Activated CD8-positive, alpha-beta memory T cell treated with anti-CD3 and anti-CD28 coated beads, Interleukin-2, amount 50 U/mL, for 24 hours (primary cell): ENCODE measurements at regions not wholly inside any gene's neighbourhood (a gene's known extent, or its start where the extent isn't known, plus 50 kb on each side); places are given as distances from the start of the nearest gene placed in this dataset.

Experiments used
- DNase-seq: peaks from one replicate; pipeline ENCODE4 v3.0.0-alpha.2; 2020; ENCODE audit errors: extremely low read depth

DNA sequence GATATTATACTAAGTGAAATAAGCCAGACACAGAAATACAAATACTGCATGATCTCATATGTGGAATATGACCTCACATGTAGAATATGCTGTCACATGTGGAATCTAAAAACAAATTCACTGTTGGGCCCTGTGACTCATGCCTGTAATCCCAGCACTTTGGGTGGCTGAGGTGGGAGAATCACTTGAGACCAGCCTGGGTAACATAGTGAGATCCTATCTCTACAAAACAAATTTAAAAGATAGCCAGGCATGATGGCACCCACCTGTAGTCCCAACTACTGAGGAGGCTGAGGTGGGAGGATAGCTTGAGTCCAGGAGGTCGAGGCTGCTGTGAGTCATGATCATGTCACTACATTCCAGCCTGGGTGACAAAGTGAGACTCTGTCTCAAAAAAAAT lies 160.3 kb downstream of the PTEN start:
- no peak for DNase-seq

DNA sequence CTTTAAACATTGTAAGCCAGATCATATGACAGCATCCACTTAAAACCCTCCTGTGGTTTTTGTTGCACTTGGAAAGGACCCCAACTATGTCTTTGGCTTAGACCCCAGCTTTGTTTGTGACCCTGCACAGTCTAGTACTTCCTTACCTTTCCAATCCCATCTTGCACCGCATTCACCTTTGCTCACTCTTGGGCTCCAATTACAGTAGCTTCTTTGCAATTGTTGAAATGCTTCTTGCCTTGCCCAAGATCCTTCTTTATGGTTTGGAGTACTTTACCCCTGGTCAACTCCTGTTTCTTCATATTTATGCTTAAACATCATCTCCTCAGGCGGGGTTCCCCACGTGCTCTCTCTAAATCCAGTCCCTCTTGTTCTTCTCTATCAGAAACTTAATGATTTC lies 162.6 kb downstream of the PTEN start:
- no peak for DNase-seq

DNA sequence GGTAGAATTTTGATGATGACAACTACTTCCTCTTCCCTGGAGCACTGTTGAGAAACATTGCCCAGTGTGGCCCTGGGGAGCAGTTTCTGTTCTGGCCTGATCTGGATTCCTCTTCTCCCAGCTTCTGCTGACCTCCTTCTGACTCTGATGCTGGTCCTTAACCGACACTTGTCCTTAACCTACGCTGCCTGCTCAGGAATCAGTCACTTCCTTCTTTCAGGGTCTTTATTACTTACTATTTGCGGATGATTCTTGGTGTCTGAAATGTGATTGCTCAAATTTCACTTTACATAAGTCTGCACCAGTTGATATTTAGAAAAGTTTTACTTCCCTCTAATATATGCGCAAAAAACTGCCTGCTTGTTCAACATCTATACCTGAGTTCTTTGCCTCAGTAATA lies 164.1 kb downstream of the PTEN start:
- DNase-seq, result no peak

DNA sequence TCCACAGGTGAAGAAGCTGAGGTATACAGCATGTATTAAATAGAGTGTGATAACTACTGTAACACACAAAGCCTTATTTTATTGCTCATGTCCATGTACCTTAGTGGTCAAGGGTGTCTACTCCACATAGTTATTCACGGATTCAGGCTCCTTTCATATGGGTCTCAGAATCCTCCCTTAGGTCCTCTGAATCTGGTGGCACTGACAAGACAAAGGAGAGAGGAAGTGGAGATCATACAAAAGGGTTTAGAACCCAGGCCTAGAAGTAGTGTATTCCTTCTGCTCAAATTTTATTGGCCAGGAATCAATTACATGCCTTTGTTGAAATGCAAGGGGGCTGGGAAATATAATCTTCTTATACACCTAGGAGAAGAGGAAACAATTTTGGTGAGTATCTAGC lies 164.6 kb downstream of the PTEN start:
- no peak for DNase-seq

DNA sequence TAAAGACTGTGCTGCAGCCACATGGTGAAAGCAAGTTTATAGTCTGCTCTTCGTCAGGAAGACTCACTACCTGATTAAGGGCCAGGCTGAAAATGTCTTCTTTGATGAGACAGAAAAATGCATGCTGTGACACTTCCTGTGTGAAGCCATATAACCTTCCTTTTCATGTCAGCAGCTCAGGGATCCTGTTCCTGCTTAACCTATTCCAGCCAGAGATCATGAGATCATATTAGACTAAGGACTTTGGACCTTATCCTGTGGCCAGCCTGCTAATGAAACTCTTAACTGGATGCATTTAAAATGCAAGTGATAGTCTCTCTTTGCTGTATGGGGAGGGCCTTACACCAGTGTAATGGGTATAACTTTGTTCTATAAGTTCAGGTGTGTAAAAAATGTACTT lies 165.2 kb downstream of the PTEN start:
- no peak for DNase-seq

DNA sequence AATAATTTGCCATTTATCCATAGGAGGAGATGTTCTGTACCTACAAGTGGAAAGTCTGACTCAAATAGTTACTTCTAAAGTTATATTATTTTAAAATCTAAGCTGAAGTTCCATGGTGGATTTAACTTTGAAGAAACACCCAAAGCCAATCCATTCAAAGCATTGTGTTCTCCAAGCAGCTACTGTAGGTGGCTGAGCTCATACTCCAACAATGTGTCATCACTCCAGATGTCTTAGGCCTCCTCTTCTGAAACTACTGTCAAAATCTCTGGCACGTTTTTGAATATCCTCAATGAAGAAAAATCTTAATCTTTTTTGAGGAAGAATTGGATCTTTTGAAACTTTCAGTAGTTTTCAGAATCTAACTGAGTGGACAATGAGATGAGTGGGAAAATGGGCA lies 169.1 kb downstream of the PTEN start:
- no peak for DNase-seq

DNA sequence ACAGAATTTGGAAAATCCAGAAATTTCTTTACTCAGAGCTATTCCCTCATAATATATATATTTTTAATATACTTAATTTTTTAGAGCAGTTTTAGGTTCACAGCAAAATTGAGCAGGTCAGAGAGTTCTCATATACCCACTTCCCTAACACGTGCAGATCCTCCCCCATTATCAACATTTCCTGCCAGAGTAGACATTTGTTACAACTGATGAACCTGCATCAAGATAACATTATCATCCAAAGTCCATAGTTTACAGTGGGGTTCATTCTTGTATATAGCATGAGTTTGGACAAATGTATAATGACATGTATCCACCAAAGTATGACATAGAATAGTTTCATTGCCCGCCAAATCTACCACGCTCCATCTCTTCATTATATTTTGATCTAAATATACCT lies 170.0 kb downstream of the PTEN start:
- no peak for DNase-seq

DNA sequence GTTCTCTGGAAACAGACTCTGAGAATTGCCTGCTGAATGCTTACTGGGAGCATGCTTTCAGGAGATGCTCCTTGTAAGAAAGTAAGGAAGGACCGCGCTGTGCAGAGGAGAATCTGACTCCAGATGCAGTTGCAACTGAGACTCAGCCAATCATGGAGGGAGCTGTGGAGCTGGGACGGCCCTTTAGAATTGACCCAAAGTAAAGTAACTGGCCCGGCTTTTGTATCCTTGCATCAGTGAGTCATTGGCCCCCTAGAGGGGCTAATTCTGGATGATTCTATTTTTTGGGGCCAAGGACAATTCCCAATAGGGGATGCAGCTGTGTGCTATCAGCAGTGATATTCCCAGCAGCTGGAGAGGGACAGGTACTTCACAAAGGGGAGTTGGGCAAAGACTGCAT lies 170.4 kb downstream of the PTEN start:
- no peak for DNase-seq

DNA sequence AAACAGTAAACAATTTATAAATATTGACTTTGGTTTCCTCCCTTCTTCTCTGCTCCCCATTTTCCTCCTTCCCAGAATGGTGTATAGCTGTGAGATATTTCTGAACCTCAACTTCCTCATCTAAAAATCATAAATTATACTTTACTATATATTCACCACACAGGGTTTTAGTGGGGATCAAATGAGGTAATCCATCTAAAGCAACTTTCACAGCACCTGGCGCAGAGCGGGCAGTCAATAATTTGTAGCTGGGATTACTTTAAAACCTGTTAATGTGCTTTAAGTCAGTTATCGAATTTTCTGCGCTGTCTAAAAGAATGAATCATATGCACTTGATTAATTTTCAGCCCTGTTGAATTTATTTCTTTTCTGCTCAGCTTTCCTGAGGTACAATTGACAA lies 172.7 kb downstream of the PTEN start:
- DNase-seq, result no peak

DNA sequence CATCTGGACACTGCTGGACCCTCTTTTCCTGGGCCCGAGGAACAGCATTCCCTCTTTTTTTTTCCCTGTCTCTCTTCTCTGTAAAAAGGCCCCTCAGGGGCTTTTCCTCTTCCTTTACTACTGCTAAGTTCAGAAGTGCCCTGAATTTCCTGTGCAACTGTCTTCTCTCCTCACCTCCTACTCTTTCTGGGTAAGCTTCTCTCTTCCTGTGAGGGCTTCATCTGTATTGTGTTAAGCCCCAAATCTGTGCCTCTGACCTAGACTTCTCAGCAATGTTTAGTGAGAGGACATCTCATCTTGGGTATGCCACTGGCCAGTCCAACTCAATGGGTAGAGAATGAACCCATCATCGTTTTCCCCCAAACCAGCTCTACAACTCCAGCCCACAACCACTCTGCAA lies 174.2 kb downstream of the PTEN start:
- no peak for DNase-seq

DNA sequence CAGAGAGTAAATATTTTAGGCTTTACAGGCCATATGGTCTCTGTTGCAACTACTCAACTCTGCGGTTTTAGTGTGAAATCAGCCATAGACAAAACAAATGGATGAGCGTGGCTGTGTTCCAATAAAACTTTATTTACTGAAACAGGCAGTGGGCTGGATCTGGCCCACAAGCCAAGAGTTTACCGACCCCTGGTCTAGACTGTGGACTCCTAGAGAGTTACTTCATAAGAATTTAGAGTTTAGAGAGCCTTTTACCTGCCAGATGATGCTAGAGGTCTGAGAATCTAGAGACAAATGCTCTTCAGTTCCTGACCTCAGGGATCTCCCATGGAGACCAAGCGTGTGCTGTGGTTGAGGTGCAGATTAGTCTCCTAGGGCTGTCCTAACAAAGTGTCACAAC lies 174.8 kb downstream of the PTEN start:
- DNase-seq, result no peak

DNA sequence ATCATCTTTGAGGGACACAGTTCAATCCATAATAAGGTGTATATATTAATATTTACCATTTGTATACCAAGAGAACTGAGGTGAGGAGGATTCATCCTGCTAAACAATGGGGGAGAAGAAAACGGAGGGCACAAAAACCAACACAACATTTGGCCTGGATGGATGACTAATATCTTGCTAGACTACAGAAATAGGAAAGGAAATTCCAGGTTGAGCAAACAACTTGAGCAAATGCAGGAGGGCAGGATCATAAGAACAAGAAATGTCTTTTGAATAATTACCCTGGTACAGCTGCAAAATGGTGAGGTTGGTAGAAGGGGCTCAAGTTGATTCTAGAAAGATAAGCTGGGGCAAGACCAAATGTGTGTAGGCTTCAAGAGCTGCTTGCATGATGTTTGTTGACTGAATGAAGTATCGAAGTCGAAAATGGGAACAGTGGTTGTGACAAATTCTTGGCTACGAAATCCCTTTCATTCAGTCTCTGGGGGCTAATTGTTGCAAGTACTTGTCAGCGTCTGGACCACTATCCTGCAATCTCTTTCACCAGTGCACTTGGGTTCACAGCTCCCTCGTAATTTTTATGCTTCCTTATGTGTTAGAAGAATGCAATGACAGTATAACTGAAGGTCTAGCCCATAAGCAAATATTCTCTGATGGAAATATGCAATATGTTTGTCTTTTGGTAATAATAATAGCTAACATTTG lies 176.2 kb downstream of the PTEN start:
- no peak for DNase-seq

DNA sequence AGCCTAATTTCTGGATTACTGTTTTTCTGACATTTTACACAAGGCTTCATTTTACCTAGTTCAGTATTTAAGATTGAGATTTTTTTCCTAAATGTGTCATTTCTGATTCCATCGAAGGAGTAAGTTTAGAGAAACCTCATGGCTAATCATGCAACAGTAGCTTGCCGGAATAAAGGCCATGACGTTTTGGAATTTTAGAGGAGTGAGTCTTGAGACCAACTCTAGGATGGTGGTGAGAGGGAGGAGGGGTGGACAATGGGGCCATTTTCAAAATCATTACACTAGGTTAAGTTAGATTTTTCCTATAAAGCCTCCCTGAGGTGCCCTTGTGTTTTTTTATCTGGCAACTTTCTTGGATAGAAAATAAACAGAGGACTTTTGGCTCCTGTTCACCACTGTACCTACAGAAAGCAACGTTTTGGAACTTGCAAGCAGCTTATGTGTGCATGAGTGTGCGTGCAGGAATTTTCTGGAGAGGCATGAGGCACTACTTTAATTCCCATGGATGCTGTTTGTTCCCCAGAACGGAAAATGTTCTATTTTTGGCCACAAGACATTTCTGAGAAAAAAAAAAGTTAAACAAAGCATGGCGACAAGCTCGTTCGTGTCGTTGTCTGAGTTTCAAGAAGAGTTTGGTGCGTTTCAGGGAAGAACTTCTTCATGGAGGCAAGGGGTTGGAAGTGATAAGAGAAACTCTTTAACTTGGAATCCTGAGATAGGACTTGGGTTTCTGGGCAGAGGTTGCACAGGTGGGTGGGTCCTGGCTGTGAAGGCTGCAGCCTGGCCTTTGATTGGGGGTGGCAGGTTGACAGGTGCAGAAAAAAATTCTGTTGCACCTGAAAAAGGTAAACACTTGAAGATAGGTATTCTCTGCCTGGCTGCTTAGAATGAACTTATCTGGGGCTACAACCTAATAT lies 178.1 kb downstream of the PTEN start:
- DNase-seq, result no peak

DNA sequence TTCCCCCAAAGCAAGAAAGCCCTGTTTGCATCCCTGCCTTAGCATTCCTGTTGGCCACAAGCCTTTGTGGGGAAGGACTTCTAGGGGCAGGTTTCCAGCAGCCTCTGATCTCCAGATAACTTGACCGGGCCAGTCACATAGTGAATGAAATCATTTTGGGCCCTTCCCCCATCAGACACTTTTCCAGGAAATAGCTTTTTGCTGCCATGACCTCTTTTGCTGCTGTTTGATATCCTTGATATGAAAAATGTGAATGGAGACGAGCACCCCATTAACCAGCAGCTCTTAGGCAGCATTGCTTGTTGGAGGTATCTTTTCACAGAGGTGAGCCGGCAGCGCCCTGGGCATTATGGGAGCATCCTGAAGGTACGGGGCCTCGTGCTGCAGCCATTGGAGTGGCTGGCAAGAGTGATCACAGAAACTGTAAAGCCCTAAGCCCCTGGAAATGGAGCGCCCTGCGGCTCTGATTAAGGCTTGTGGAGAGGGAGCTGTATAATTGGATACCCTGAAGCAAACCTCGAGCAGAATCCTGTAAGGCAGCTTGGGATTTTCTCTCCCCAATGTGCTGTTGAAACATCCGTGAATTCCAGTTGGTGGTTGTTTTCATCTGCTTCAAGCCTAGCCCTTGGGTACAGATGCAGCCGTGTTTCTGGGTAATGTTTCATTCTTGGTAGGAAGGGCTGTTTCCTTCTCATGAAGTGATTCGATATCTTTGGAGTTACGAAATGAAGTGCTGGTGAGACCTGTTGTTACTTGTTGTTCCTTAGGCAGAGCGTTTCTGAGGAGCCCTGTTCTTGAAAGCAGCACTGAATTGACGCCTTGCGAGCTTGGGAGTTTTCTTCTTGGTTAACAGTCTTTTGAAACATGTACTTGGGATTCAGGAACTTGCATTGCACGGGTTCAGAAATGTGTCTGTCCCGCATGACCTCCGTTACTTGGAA lies 179.0 kb downstream of the PTEN start:
- DNase-seq, result no peak

DNA sequence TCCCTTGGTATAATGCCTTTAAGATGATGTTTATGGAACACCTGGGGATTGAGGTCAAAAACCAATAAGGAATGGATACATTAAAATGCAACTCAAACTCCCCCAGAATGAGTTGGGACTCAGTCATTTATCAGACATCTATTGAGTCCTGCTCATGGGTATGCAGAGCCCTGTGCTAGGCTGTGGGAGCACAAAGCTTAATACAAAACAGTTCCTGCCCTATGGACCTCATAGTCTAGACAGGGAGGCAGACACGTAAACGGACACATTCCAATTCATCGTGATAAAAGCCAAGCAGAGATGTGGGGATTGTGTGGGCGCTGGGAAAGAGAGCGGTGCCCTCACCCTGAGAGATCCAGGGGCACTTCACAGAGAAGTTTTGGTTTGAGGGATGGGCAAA lies 181.7 kb downstream of the PTEN start:
- no peak for DNase-seq

DNA sequence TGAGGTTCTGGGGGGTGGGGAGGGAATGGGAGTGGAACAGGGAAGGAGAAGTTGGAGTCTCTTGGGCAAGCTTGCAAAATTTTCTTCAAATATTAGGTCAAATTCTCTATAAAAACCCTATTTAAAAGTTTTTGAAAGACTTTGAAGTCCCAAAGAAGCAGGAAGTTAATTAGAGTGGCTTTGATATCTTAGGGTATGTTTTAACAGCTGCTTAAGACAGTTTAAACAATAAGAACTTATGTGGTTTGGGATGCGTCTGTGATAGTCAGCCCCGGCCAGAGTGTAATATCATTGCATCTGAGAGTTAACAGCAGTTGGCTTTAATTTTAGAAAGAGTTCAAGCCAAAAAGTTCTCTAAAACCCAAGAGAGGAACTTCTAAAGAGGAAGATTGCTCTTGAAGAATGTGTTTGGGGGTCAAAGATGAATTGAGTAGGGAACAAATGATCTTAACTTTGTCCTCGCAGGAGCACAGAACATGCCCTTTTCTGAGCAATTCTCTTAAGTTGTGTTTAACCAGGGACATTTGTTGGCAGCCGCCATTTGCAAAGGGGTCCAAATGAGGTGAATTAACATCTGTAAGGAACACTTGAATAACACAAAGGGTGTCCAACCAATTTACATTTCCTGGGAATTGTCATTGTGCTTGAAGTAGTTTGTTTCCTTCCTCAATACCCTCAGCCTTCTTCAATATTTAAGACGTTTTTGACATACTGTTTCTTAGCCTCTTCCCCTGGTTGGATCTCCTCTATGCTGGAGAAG lies 182.4 kb downstream of the PTEN start:
- DNase-seq, result no peak

DNA sequence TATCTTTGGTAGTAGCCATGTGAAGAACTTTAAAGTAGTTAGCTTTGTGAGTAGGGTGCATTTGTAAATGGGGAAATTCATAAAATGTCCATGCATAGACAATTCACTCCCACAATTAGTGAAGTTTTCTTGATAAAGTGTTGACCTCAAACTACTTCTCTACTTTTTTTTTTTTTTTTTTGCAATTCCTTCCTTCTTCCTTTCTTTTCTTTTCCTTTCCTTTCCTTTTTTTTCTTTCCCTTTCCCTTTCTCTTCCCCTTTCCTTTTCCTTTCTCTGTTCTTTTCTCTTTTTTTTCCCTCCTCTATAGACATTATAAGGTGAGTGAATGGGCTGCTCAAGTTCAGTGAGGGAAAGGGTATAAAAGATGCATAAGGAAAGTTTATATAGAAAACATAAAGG lies 184.2 kb downstream of the PTEN start:
- DNase-seq, result no peak

DNA sequence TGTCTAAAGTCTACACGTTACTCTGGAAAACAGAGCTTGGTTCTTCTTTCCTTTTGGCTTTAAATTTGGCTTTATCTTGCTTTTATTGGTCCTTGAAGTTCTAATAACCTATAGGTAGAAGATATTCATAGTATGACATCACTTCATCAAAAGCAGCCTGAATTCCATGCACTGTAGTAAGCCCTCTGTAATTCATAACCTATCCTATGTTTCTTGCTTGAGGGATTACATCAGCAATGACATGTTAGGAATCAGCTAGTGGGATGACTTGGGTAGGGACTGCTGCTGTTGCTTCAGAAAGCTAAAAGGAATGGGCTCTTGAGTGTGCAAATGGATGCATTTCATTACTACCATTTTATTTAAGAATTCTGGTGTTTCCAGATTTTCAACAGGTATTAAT lies 184.9 kb downstream of the PTEN start:
- DNase-seq, result no peak

DNA sequence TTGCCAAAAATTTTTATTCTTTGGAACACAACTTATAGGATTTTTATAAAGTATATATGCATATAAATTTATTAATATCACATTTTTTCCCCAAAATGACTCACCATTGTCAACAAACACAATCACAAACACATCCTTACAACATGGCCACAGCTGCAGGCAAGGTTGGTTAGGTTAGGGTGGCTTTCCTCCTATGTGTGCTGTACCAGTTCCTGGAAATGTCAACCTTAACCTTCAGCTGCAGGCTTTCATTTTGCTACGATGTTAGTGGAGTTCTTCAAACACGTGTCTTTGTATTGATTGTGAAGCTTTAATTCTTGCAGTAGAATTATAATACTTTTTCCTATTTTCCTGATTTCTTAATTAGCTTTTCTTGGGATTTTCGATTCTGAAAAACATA lies 185.8 kb downstream of the PTEN start:
- DNase-seq, result no peak

DNA sequence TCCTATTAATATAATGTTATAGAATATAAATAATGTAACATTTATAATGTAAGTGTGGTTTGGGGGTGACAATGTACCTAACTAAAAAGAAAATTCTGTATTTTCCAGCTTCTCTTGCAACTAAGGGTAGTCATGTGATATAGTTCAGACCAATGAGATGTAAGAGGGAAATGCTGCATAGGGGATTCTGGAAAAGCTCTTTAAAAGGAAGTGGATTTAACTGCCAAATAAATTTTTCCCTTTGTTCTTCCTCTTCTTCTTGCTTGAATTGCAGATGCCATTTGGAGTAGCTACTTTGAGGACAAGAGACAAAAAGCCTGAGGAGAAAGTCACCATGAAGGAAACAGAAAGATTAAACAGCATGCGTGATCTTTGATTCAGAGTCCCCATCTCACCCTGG lies 194.3 kb downstream of the PTEN start:
- no peak for DNase-seq

DNA sequence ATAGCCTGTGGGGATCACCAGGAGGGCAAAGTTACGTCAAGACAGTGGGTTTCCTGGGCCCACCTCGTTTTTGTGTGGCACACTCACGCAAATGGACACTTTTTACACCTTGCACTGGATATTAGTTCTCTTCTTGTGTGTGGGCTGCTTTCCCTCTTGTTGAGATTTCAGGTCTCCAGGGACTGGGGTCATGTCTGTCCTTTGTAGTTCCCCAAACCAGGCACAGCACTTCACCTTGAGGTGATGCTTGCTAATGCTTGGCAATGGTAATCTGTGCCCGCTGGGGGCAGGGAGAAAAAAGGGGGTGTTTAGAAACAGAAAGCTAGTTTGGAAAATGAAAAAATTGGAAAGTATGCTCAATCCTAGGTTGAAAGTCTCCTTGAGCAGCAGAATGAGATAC lies 195.3 kb downstream of the PTEN start:
- DNase-seq, result no peak

DNA sequence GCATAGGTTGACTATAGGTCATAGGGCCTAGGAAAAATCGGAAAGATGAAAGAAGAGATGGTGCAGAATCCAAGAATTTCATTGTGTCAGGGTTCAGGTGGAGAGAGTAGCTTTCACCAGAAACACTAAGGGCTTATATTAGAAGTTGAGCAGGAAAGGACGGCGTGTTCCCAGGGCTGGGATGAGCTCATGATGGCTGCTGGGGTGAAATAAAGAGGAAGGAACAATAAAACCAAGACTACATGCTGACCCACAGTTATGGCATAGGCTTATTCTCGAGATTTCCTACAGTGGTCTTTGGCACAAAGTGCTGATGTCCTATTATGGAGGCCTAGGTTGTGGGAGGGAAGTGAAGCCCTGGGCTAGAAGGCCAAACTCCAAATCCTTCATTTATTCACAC lies 195.8 kb downstream of the PTEN start:
- no peak for DNase-seq
